ENCODE measurements at regions not wholly inside any gene's neighbourhood (a gene's known extent, or its start where the extent isn't known, plus 50 kb on each side); places are given as distances from the start of the nearest gene placed in this dataset.

DNA sequence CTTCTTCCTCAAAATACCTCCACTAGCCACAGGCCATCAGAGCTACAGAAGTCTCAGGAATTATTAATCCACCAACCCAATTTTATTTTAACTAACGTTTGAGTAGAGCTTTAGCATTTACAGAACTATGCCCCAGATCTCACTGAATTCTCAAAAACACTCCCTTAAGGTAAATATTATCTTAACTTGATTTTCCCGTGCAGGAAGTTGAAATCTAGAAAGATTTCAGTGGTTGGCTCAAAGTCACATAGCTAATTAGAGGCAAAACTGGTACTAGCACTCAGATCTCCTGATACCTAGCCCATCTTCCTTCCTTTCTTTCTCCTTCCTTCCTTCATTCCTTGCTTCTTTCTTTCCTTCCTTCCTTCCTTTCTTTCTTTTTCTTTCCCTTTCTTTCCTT is 298.3 kb downstream of the ENC1 start:
- ATAC-seq (replicated peaks; ENCODE audit: extremely low read depth, poor library complexity, severe bottlenecking) (no peak), DNase-seq (ENCODE audit: low spot score in 2 of 2) (no peak)
- H3K9me3 Mint-ChIP-seq = no peaks in the 10 kb centered on the region
- H3K4me3 Mint-ChIP-seq = no peak overlapping the region
- H3K27me3 Mint-ChIP-seq = peaks cover 25% of the 10 kb centered on the region
- H3K36me3 Mint-ChIP-seq (ENCODE audit: insufficient read depth) = no peaks in the 10 kb centered on the region
- H3K27ac Mint-ChIP-seq (ENCODE audit: low read depth) = peak overlapping the region; percentile 16
- no peaks in the 10 kb centered on the region for H3K4me1 Mint-ChIP-seq

DNA sequence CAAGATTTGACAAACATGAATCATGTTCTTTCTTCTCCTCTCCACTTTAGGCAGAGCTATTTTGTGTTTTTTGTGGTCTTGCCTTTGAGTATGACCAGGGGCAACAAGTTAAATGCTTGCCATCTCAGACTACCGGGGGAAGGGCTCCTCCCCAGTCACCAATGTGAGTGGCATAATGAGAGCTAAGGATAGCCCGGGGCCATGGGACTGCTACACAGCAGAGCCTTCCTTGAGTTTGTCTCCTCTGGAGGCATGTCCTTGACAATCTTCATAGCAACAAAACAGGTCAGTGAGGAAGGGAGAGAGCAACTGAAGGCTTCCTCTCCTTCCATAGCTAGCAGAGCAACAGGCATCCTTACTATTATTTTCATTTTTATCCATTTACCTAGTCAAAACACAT is 299.3 kb downstream of the ENC1 start:
- no peaks in the 10 kb centered on the region for H3K9me3 Mint-ChIP-seq
- H3K27ac Mint-ChIP-seq (ENCODE audit: low read depth) = no peak overlapping the region
- no peaks in the 10 kb centered on the region for H3K4me1 Mint-ChIP-seq
- no peak overlapping the region for H3K4me3 Mint-ChIP-seq
- no peak for DNase-seq (ENCODE audit: low spot score in 2 of 2)
- no peak for ATAC-seq (replicated peaks; ENCODE audit: extremely low read depth, poor library complexity, severe bottlenecking)
- H3K36me3 Mint-ChIP-seq (ENCODE audit: insufficient read depth) = no peaks in the 10 kb centered on the region
- peaks cover 33% of the 10 kb centered on the region for H3K27me3 Mint-ChIP-seq

DNA sequence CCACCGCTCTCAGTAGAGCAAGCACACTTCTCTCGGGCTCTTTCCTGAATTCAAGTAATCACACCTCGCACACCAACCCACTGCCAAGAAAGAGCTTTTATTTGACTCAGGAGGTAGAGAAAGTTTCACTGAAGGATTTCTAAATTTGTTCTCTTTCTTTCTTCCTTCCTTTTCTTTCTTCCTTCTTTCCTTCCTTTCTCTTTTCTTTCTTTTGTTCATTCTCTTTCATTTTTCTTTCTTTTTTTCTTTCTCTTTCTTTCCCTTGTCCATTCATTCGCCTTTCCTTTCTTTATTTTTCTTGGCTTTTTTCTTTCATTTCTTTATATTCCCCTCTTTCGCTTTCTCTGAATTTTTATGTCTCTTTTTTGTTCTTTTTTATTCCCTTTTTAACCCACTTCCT is 300.1 kb downstream of the ENC1 start:
- Mint-ChIP-seq H3K27me3 (peaks cover 37% of the 10 kb centered on the region), H3K36me3 (ENCODE audit: insufficient read depth) (no peaks in the 10 kb centered on the region), H3K9me3 (no peaks in the 10 kb centered on the region)

DNA sequence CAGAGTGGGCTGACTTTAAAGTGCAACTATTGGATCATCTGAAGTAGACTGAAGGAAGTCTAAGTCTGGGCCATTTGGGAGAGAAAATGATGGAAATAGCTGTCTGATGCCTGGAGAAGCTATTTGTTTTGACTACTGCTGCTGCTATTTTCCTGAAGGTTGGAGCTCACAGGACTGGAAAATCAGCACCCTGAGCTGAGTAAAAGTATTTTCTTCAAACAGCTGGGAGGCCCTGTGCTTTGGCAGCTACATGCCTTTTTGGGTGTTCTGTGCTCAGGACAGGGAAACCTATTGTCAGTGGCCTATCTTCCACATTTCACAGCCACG is 302.6 kb downstream of the ENC1 start:
- no peak overlapping the region for H3K4me3 Mint-ChIP-seq
- ATAC-seq (replicated peaks; ENCODE audit: extremely low read depth, poor library complexity, severe bottlenecking) = no peak
- H3K36me3 Mint-ChIP-seq (ENCODE audit: insufficient read depth) = no peaks in the 10 kb centered on the region
- H3K4me1 Mint-ChIP-seq = no peaks in the 10 kb centered on the region
- H3K27me3 Mint-ChIP-seq = peaks cover 62% of the 10 kb centered on the region
- H3K9me3 Mint-ChIP-seq = no peaks in the 10 kb centered on the region
- DNase-seq (ENCODE audit: low spot score in 2 of 2) = no peak
- no peak overlapping the region for H3K27ac Mint-ChIP-seq (ENCODE audit: low read depth)

More for the DNA sequence above, 300.1 kb downstream of the ENC1 start:
- no peak overlapping the region for H3K27ac Mint-ChIP-seq (ENCODE audit: low read depth)
- no peaks in the 10 kb centered on the region for H3K4me1 Mint-ChIP-seq
- ATAC-seq (replicated peaks; ENCODE audit: extremely low read depth, poor library complexity, severe bottlenecking) = no peak
- DNase-seq (ENCODE audit: low spot score in 2 of 2) = no peak
- H3K4me3 Mint-ChIP-seq = no peak overlapping the region

DNA sequence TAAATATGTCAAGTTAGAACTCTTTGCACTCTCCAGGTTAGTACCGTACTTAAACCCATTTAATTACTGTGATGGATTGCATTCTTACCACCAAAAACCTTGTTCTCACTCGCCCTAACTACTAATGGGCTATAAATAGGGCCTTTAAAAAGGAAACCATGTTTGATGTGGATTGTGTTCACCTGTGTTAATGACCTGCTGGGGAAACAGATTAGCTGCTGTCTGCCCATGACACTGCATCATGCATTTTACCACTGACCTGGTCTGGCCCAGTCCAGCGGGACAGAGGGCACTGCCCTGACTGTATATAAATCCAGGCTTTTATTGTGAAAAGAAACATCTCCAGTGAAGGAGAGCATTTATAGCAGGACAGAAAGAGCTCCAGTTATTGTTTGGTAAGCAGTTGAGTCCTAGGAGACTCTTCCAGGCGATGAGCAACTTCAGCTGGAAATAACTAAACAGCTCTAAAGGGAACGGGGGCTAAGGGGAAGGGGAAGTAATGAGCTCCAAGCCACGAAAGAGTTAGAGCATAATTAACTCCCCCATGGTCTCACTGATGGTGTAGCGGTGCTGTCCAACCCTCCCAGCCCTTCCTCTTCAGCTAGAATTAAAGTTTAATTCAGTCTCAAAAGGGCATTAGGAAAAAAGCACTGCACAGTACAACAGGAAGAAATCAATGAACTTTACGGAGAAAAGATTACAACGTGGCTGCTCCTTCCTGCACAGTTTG is 303.1 kb downstream of the ENC1 start:
- no peaks in the 10 kb centered on the region for H3K9me3 Mint-ChIP-seq
- no peak overlapping the region for H3K4me3 Mint-ChIP-seq
- peaks cover 62% of the 10 kb centered on the region for H3K27me3 Mint-ChIP-seq
- ATAC-seq (replicated peaks; ENCODE audit: extremely low read depth, poor library complexity, severe bottlenecking) (no peak), DNase-seq (ENCODE audit: low spot score in 2 of 2) (no peak)
- H3K4me1 Mint-ChIP-seq = no peaks in the 10 kb centered on the region
- no peaks in the 10 kb centered on the region for H3K36me3 Mint-ChIP-seq (ENCODE audit: insufficient read depth)
- H3K27ac Mint-ChIP-seq (ENCODE audit: low read depth) = no peak overlapping the region

DNA sequence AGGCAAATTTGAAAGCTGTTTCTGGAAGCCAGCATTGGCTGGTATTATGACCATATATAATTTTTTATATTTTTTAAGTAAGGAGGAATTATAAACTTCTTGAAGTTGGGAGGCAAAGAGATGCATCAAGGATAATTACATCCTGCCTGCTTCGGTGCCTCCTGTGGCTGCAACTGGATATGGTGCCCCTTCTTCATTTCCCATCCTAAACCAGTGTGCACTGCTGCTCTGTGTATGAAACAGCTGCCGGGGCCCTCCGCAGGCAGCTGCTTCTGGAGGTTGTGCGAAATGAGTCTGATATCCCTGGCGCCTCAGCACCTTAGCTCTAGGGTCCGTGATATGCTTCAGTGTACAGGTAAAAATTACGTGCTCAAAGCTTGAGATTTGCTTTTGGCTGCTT is 304.2 kb downstream of the ENC1 start:
- H3K27me3 Mint-ChIP-seq = peaks cover 62% of the 10 kb centered on the region
- ATAC-seq (replicated peaks; ENCODE audit: extremely low read depth, poor library complexity, severe bottlenecking) (no peak), DNase-seq (ENCODE audit: low spot score in 2 of 2) (no peak)
- H3K36me3 Mint-ChIP-seq (ENCODE audit: insufficient read depth) = no peaks in the 10 kb centered on the region
- H3K4me1 Mint-ChIP-seq = no peaks in the 10 kb centered on the region
- no peak overlapping the region for H3K27ac Mint-ChIP-seq (ENCODE audit: low read depth)
- H3K9me3 Mint-ChIP-seq = no peaks in the 10 kb centered on the region
- H3K4me3 Mint-ChIP-seq = no peak overlapping the region

DNA sequence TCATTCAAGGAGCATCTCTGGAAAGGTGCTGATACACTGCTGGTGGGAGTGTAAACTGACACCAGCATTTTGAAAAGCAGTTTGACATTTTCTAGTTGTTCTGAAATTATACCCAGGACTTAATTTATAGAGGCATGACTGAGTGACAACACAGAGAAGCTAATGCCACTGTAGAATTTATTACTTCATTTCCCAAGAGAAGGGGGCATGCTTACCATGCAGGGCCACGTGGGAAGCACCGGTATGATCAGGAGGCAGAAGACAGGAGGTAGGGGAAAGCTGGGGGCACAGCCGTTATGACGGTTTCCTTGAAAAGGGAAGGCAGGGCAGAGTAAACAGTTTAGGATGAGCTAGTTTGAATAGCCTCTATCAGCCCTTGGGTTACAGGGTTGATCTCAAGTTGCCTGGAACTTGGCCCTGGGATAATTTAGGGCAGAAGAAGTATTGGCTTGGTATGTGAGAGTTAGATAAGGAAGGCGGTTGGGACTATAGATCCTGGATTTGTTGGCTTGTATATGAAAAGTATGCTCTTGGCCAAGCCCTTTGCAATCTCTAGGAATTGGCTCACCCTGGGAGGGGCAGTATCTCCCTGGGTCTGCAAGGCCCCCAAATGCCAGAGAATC is 305.7 kb downstream of the ENC1 start:
- Mint-ChIP-seq H3K27ac (ENCODE audit: low read depth) (no peak overlapping the region), H3K4me3 (no peak overlapping the region), H3K9me3 (no peaks in the 10 kb centered on the region), H3K27me3 (peaks cover 49% of the 10 kb centered on the region), H3K36me3 (ENCODE audit: insufficient read depth) (no peaks in the 10 kb centered on the region), H3K4me1 (no peaks in the 10 kb centered on the region)
- ATAC-seq (replicated peaks; ENCODE audit: extremely low read depth, poor library complexity, severe bottlenecking) (no peak), DNase-seq (ENCODE audit: low spot score in 2 of 2) (no peak)

GRCh38 chr5:74334062-74334761 is 306.3 kb downstream of the ENC1 start:
- Mint-ChIP-seq H3K9me3 (no peaks in the 10 kb centered on the region), H3K27ac (ENCODE audit: low read depth) (no peak overlapping the region)
- ATAC-seq (replicated peaks; ENCODE audit: extremely low read depth, poor library complexity, severe bottlenecking) = no peak

GRCh38 chr5:74333430-74333829 is 307.1 kb downstream of the ENC1 start:
- Mint-ChIP-seq H3K4me3 (no peak overlapping the region), H3K27me3 (peaks cover 43% of the 10 kb centered on the region), H3K27ac (ENCODE audit: low read depth) (no peak overlapping the region), H3K4me1 (no peaks in the 10 kb centered on the region), H3K36me3 (ENCODE audit: insufficient read depth) (no peaks in the 10 kb centered on the region), H3K9me3 (no peaks in the 10 kb centered on the region)
- DNase-seq (ENCODE audit: low spot score in 2 of 2) (no peak), ATAC-seq (replicated peaks; ENCODE audit: extremely low read depth, poor library complexity, severe bottlenecking) (no peak)

More at GRCh38 chr5:74334062-74334761, 306.3 kb downstream of the ENC1 start:
- Mint-ChIP-seq H3K4me3 (no peak overlapping the region), H3K36me3 (ENCODE audit: insufficient read depth) (no peaks in the 10 kb centered on the region), H3K4me1 (no peaks in the 10 kb centered on the region), H3K27me3 (peaks cover 43% of the 10 kb centered on the region)
- DNase-seq (ENCODE audit: low spot score in 2 of 2) = no peak

DNA sequence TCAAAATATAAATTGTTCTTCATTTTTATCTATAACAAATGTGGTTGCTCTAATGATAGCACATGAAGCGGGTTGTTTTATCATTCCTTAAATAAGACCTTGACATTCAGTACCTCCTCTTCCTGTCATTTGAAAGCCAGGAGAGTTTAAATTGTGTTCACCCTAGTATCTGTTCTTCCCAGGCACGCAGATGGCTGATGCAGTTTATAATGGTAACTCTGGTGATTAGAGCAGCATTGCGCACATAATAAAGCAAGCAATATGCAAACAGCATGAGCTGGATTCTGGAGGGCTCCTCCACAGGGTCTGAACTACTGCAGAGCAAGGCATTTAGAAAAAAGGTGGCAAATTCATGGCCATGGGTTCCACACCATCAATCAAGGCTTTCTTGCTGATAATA is 307.8 kb downstream of the ENC1 start:
- Mint-ChIP-seq H3K4me3 (no peak overlapping the region), H3K9me3 (no peaks in the 10 kb centered on the region), H3K36me3 (ENCODE audit: insufficient read depth) (no peaks in the 10 kb centered on the region), H3K27me3 (peaks cover 42% of the 10 kb centered on the region), H3K4me1 (peaks cover 7% of the 10 kb centered on the region), H3K27ac (ENCODE audit: low read depth) (no peak overlapping the region)
- DNase-seq (ENCODE audit: low spot score in 2 of 2) (no peak), ATAC-seq (replicated peaks; ENCODE audit: extremely low read depth, poor library complexity, severe bottlenecking) (no peak)

DNA sequence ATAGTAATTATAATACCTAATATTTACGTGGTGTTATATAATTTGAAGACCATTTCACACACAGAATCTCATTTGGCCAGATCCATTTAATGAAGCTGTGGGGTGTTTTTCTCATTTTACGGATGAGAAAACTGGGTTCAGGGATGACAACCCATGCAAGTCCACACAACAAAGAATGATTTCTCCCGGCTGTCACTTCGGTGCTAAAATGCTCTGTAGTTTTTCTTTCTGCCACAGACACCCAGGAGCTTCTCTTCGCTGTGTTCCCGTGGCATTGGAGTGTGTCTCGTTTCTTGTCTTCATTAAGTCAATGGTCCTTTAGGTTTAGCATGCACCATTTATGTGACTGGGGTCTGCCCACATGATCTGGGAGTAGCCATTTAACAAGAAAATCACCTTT is 308.5 kb downstream of the ENC1 start:
- H3K9me3 Mint-ChIP-seq = no peaks in the 10 kb centered on the region
- H3K4me3 Mint-ChIP-seq = no peak overlapping the region
- peaks cover 2% of the 10 kb centered on the region for H3K36me3 Mint-ChIP-seq (ENCODE audit: insufficient read depth)

GRCh38 chr5:74328221-74328630 is 312.3 kb downstream of the ENC1 start:
- DNase-seq (ENCODE audit: low spot score in 2 of 2) (no peak), ATAC-seq (replicated peaks; ENCODE audit: extremely low read depth, poor library complexity, severe bottlenecking) (no peak)
- H3K9me3 Mint-ChIP-seq = no peaks in the 10 kb centered on the region
- H3K4me1 Mint-ChIP-seq = peaks cover 28% of the 10 kb centered on the region
- H3K36me3 Mint-ChIP-seq (ENCODE audit: insufficient read depth) = peaks cover 4% of the 10 kb centered on the region
- no peak overlapping the region for H3K4me3 Mint-ChIP-seq
- H3K27me3 Mint-ChIP-seq = peaks cover 18% of the 10 kb centered on the region
- H3K27ac Mint-ChIP-seq (ENCODE audit: low read depth) = no peak overlapping the region

More for the DNA sequence above, 308.5 kb downstream of the ENC1 start:
- H3K27me3 Mint-ChIP-seq = peaks cover 35% of the 10 kb centered on the region
- peaks cover 14% of the 10 kb centered on the region for H3K4me1 Mint-ChIP-seq
- DNase-seq (ENCODE audit: low spot score in 2 of 2) = no peak
- ATAC-seq (replicated peaks; ENCODE audit: extremely low read depth, poor library complexity, severe bottlenecking) = no peak
- H3K27ac Mint-ChIP-seq (ENCODE audit: low read depth) = no peak overlapping the region

- Mint-ChIP-seq H3K36me3 (ENCODE audit: insufficient read depth) (peaks cover 4% of the 10 kb centered on the region), H3K4me1 (peaks cover 28% of the 10 kb centered on the region), H3K27ac (ENCODE audit: low read depth) (peak overlapping the region; percentile 41), H3K27me3 (peaks cover 20% of the 10 kb centered on the region), H3K4me3 (peak overlapping the region; percentile 49), H3K9me3 (no peaks in the 10 kb centered on the region)
- no peak for ATAC-seq (replicated peaks; ENCODE audit: extremely low read depth, poor library complexity, severe bottlenecking)
- no peak for DNase-seq (ENCODE audit: low spot score in 2 of 2)
Observed at GRCh38 chr5:74327339-74327685, 313.2 kb downstream of the ENC1 start.
